IMR-90 (cell line): ENCODE measurements at regions not wholly inside any gene's neighbourhood (a gene's known extent, or its start where the extent isn't known, plus 50 kb on each side); places are given as distances from the start of the nearest gene placed in this dataset.

Experiments used
- BHLHE40 ChIP-seq: fragments of 150-350 bp; IDR thresholded peaks from 2 replicates; pipeline ENCODE4 v1.6.1; 2016; ENCODE audit warnings: mild to moderate bottlenecking, low read depth, low read length
- CEBPB ChIP-seq: IDR thresholded peaks from 2 replicates; pipeline ENCODE4 v1.6.1; 2012; ENCODE audit warnings: low read depth, low read length, improper control_type of control experiment
- CHD1 ChIP-seq: IDR thresholded peaks from 2 replicates; pipeline ENCODE4 v1.6.1; 2012; ENCODE audit warnings: low read depth, low read length, improper control_type of control experiment
- CTCF ChIP-seq: conservative IDR thresholded peaks from 2 replicates; pipeline ENCODE4 v1.5.1; 2012; ENCODE audit warnings: mild to moderate bottlenecking, low read depth, low read length, improper control_type of control experiment
- ELK1 ChIP-seq: fragments of 150-350 bp; IDR thresholded peaks from 2 replicates; pipeline ENCODE4 v1.6.1; 2016; ENCODE audit warnings: low read depth, mild to moderate bottlenecking, low read length, moderate library complexity, borderline replicate concordance
- FOS ChIP-seq: fragments of 150-350 bp; IDR thresholded peaks from 2 replicates; pipeline ENCODE4 v1.6.1; 2016; ENCODE audit warnings: low read depth, low read length
- POLR2A ChIP-seq: IDR thresholded peaks from 2 replicates; pipeline ENCODE4 v1.6.1; 2012; ENCODE audit warnings: mild to moderate bottlenecking, low read depth, low read length
- RCOR1 ChIP-seq: IDR thresholded peaks from 2 replicates; pipeline ENCODE4 v1.6.1; 2012; ENCODE audit warnings: mild to moderate bottlenecking, low read length, improper control_type of control experiment; ENCODE audit not compliant: insufficient replicate concordance
- RFX5 ChIP-seq: IDR thresholded peaks from 2 replicates; pipeline ENCODE4 v1.8.0; 2012; ENCODE audit warnings: low read depth, mild to moderate bottlenecking, low read length, moderate library complexity
- TF ChIP-seq, protein P1 (sequence below): fragments of 150-350 bp; IDR thresholded peaks from 2 replicates; pipeline ENCODE4 v1.6.1; 2017; ENCODE audit warnings: mild to moderate bottlenecking, antibody characterized with exemption, low read length, low read depth

- TF ChIP-seq CTCF (peak; percentile 81), CHD1 (no peak), RFX5 (no peak), ELK1 (no peak), FOS (no peak), CEBPB (no peak), POLR2A (no peak), BHLHE40 (no peak), RCOR1 (no peak)
- TF ChIP-seq, protein P1, sequence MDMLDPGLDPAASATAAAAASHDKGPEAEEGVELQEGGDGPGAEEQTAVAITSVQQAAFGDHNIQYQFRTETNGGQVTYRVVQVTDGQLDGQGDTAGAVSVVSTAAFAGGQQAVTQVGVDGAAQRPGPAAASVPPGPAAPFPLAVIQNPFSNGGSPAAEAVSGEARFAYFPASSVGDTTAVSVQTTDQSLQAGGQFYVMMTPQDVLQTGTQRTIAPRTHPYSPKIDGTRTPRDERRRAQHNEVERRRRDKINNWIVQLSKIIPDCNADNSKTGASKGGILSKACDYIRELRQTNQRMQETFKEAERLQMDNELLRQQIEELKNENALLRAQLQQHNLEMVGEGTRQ = no peak
Observed at GRCh38 chr3:193780810-193781478, 187.9 kb downstream of the OPA1 start.
